GM12878 (cell line): ENCODE measurements at regions not wholly inside any gene's neighbourhood (a gene's known extent, or its start where the extent isn't known, plus 50 kb on each side); places are given as distances from the start of the nearest gene placed in this dataset.

ENCODE experiments used
- ATAC-seq: fragments of 200-7000 bp; cut with Tn5 transposase; 3 replicates; pipeline ENCODE4 v1.9.1; 2020; ENCODE audit warnings: mild to moderate bottlenecking, moderate library complexity
- BruUV-seq: library from RNA; stranded (reverse); fragments of 400-500 nt; replicated peaks from 2 replicates; lab custom pipeline; 2021; lab: Mats Ljungman, UMichigan
- CTCF ChIA-PET: fragments of 300-600 bp; sonication (Branson Sonifier 250); formaldehyde crosslinking; extraction: SDS; loops from one replicate; lab custom pipeline; 2021; ENCODE audit warnings: inconsistent platforms; lab: Yijun Ruan, JAX
- POLR2A ChIA-PET: fragments of 350-600 bp; formaldehyde crosslinking; extraction: SDS; loops from one replicate; lab custom pipeline; 2021; ENCODE audit warnings: inconsistent platforms; lab: Charles Lee
- RAD21 ChIA-PET: fragments of 300-600 bp; sonication (Branson Sonifier 250); formaldehyde crosslinking; loops from one replicate; lab custom pipeline; 2023; ENCODE audit warnings: antibody characterized with exemption; ENCODE audit not compliant: unreplicated experiment; lab: Charles Lee
- SMC1A ChIA-PET: fragments of 300-600 bp; sonication (Branson Sonifier 250); formaldehyde crosslinking; loops from one replicate; lab custom pipeline; 2023; ENCODE audit not compliant: unreplicated experiment, uncharacterized antibody; lab: Charles Lee
- DNase-seq: peaks from one replicate; pipeline ENCODE4 v3.0.0-alpha.2; 2011; ENCODE audit warnings: low read depth, low spot score
- FAIRE-seq: peaks from 3 replicates; lab custom pipeline; 2011; peaks lifted over from hg19 to GRCh38; lab: Jason Lieb, UNC
- H2AFZ ChIP-seq: 2 replicates; pipeline ENCODE4 v1.6.0; 2011; ENCODE audit warnings: low read depth, low read length, control low read depth; ENCODE audit not compliant: control insufficient read depth
- H3K27ac ChIP-seq: 2 replicates; pipeline ENCODE4 v1.5.1; 2011; ENCODE audit warnings: control low read depth; ENCODE audit not compliant: control insufficient read depth, insufficient read depth
- H3K27me3 ChIP-seq, 2 experiments: replicated peaks in 1 of 2; 2 replicates each; pipeline versions ENCODE4 v1.6.0 to v1.6.1; 2011; ENCODE audit warnings: low read length in 1 of 2; ENCODE audit not compliant: control insufficient read depth in 2 of 2, insufficient read depth in 2 of 2
- H3K36me3 ChIP-seq, 2 experiments: 2 replicates each; pipeline ENCODE4 v1.5.1; 2011; ENCODE audit warnings: low read length in 1 of 2; ENCODE audit not compliant: control insufficient read depth in 2 of 2, insufficient read depth in 2 of 2
- H3K4me1 ChIP-seq: 2 replicates; pipeline ENCODE4 v1.6.1; 2011; ENCODE audit warnings: mild to moderate bottlenecking, low read length, moderate library complexity, mixed read lengths; ENCODE audit not compliant: control insufficient read depth, insufficient read depth
- H3K4me2 ChIP-seq: 2 replicates; pipeline ENCODE4 v1.6.0; 2011; ENCODE audit warnings: control low read depth; ENCODE audit not compliant: control insufficient read depth, insufficient read depth
- H3K4me3 ChIP-seq: fragments of 200-600 bp; sonication (generic); 2 replicates; pipeline ENCODE4 v1.5.1; 2016
- H3K79me2 ChIP-seq: 2 replicates; pipeline ENCODE4 v1.6.0; 2011; ENCODE audit warnings: low read length; ENCODE audit not compliant: control insufficient read depth, insufficient read depth
- H3K9ac ChIP-seq: 2 replicates; pipeline ENCODE4 v1.8.0; 2011; ENCODE audit warnings: low read length, control low read depth, mixed read lengths; ENCODE audit not compliant: control insufficient read depth, insufficient read depth
- H3K9me3 ChIP-seq: replicated peaks from 3 replicates; pipeline ENCODE4 v1.5.1; 2011; ENCODE audit warnings: mild to moderate bottlenecking, low read length; ENCODE audit not compliant: control insufficient read depth, insufficient read depth
- H4K20me1 ChIP-seq: 2 replicates; pipeline ENCODE4 v1.6.0; 2011; ENCODE audit not compliant: control insufficient read depth, insufficient read depth
- ETV6 ChIP-seq, 2 experiments: fragments of 450-650 bp in 1 of 2; IDR thresholded peaks in 1 of 2; conservative IDR thresholded peaks in 1 of 2; 2 replicates each; pipeline ENCODE4 v1.6.1; 2014; ENCODE audit warnings: antibody characterized with exemption in 1 of 2, borderline replicate concordance in 1 of 2, low read depth in 1 of 2, mild to moderate bottlenecking in 1 of 2, moderate library complexity in 1 of 2
- FOXK2 ChIP-seq: fragments of 450-650 bp; IDR thresholded peaks from 2 replicates; pipeline ENCODE4 v1.6.1; 2017; ENCODE audit warnings: mild to moderate bottlenecking, moderate library complexity
- MTA2 ChIP-seq: fragments of 450-650 bp; IDR thresholded peaks from 2 replicates; pipeline ENCODE4 v1.6.1; 2016; ENCODE audit warnings: low read depth, mild to moderate bottlenecking, moderate library complexity
- POU2F2 ChIP-seq: IDR thresholded peaks from 3 replicates; pipeline ENCODE4 v1.6.1; 2011; ENCODE audit warnings: low read depth, mild to moderate bottlenecking, low read length, borderline replicate concordance
- RCOR1 ChIP-seq: conservative IDR thresholded peaks from 2 replicates; pipeline ENCODE4 v1.6.1; 2012; ENCODE audit warnings: low read depth, low read length, improper control_type of control experiment
- RFX5 ChIP-seq: IDR thresholded peaks from 2 replicates; pipeline ENCODE4 v1.6.1; 2011; ENCODE audit warnings: low read depth, low read length, improper control_type of control experiment
- SPI1 ChIP-seq: IDR thresholded peaks from 2 replicates; pipeline ENCODE4 v1.6.1; 2011; ENCODE audit warnings: low read depth, mild to moderate bottlenecking, low read length, moderate library complexity, borderline replicate concordance; ENCODE audit not compliant: insufficient read depth
- TCF3 ChIP-seq: IDR thresholded peaks from 2 replicates; pipeline ENCODE4 v1.6.1; 2012; ENCODE audit warnings: low read depth, mild to moderate bottlenecking, low read length, borderline replicate concordance; ENCODE audit not compliant: insufficient read depth
- YBX1 ChIP-seq: fragments of 450-650 bp; IDR thresholded peaks from 2 replicates; pipeline ENCODE4 v1.6.1; 2016; ENCODE audit warnings: antibody characterized with exemption
- WGBS: methylation state at CpG from one replicate; pipeline ENCODE4 v1.1.6; 2016; ENCODE audit warnings: low lambda C conversion rate; ENCODE audit not compliant: insufficient replicate concordance, insufficient coverage; ENCODE audit errors: missing lambda C conversion rate; 5-methylcytosine and 5-hydroxymethylcytosine counted together
- in situ Hi-C: fragments of 300-500 bp; cut with MboI; formaldehyde crosslinking; loops from 9 replicates; pipeline ENCODE4 v1.14.3; 2018; ENCODE audit warnings: mixed read lengths
- intact Hi-C: fragments of 100-400 bp; cut with micrococcal nuclease; formaldehyde crosslinking; loops from one replicate; pipeline ENCODE4 v1.14.2; 2022; ENCODE audit not compliant: unreplicated experiment
- TF ChIP-seq, protein P1 (sequence below): fragments of 450-650 bp; IDR thresholded peaks from 2 replicates; pipeline ENCODE4 v1.6.1; 2018; ENCODE audit warnings: borderline replicate concordance, mild to moderate bottlenecking; ENCODE audit not compliant: partially characterized antibody

DNA sequence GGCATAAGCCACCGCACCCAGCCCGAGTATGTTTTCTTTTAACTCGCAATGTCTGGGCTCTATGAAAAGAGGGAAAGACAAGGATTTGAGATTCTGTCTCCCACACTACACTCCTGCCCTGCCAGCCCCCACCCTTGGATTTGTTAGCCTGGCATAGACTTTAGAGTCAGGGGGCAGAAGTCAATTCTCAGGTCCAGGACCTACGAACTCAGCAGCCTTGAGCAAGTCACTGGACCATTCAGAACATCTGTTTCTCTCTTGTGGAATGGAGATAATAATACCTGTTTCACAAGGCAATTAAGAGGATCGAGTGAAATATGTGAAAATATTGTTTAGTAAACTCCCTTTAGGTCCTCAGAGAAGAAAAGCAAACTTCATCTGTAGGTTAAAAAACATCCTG lies 66.1 kb upstream of the FUT8 start (continued):
- TF ChIP-seq MTA2: no peak
- TF ChIP-seq ETV6 (conservative IDR thresholded peaks at IDR 0.05 in 1 of 2, IDR thresholded peaks at IDR 0.05 in 1 of 2; ENCODE audit: borderline replicate concordance in 1 of 2, low read depth in 1 of 2): no peak
- TF ChIP-seq SPI1: no peak
- no peak for TF ChIP-seq YBX1
- no peak for TF ChIP-seq TCF3
- TF ChIP-seq RCOR1: no peak
- no peak for TF ChIP-seq POU2F2

DNA sequence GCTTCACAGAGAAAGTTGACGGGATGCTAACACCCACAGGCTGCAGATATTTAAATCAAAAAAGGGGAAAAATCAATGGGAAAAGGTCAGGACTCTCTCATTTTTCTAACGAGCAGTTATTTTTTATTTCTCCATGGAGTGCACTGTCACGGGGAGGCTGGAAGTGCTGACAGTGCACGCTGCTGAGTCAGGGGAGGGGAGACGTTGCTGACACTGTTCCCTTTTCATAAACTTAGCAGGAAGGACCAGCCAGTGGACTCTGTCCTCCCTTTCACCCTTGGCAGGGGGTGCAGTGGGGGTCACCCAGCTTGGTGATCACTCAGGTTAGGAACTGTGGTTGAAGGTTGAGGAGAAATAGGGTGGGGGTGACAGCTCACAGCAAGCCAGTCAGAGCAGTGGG lies 65.6 kb upstream of the FUT8 start:
- CTCF ChIA-PET: interaction anchor here (0.9 to 1.2 kb wide), 2 partner anchors 11 to 13 kb away, joined by 3 to 4 read pairs; no protein-coding TSS in a partner anchor
- Histone ChIP-seq H3K27me3 (no peaks in the 10 kb centered on the region), H3K4me1 (peaks cover 5% of the 10 kb centered on the region; the same call in 1 of the 2 replicates), H3K36me3 (no peaks in the 10 kb centered on the region), H3K9ac (no peak overlapping the region), H3K9me3 (no peaks in the 10 kb centered on the region), H3K4me3 (no peak overlapping the region), H3K4me2 (no peak overlapping the region), H2AFZ (no peak overlapping the region), H3K79me2 (no peaks in the 10 kb centered on the region), H4K20me1 (no peaks in the 10 kb centered on the region), H3K27ac (no peak overlapping the region)
- POLR2A ChIA-PET: interaction anchor here (0.6 kb wide), 1 partner anchor 224 kb away, joined by 3 read pairs; no protein-coding TSS in a partner anchor
- RAD21 ChIA-PET: interaction anchor here (1.2 kb wide), 1 partner anchor 9 kb away, joined by 3 read pairs; no protein-coding TSS in a partner anchor
- WGBS: 65% methylated on average over 5 of the region's 5 CpGs
- ATAC-seq (no peak), DNase-seq (no peak), FAIRE-seq (no peak)
- intact Hi-C loops: no loop called here
- in situ Hi-C loops: no loop called here
- no peak for TF ChIP-seq RFX5
- no peak for TF ChIP-seq FOXK2
- TF ChIP-seq, protein P1, sequence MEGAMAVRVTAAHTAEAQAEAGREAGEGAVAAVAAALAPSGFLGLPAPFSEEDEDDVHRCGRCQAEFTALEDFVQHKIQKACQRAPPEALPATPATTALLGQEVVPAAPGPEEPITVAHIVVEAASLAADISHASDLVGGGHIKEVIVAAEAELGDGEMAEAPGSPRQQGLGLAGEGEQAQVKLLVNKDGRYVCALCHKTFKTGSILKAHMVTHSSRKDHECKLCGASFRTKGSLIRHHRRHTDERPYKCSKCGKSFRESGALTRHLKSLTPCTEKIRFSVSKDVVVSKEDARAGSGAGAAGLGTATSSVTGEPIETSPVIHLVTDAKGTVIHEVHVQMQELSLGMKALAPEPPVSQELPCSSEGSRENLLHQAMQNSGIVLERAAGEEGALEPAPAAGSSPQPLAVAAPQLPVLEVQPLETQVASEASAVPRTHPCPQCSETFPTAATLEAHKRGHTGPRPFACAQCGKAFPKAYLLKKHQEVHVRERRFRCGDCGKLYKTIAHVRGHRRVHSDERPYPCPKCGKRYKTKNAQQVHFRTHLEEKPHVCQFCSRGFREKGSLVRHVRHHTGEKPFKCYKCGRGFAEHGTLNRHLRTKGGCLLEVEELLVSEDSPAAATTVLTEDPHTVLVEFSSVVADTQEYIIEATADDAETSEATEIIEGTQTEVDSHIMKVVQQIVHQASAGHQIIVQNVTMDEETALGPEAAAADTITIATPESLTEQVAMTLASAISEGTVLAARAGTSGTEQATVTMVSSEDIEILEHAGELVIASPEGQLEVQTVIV: no peak
- SMC1A ChIA-PET: interaction anchor here (0.9 to 11.3 kb wide), 2 partner anchors 10 to 28 kb away, joined by 3 to 135 read pairs; no protein-coding TSS in a partner anchor
- BruUV-seq: no TSS peak
